Trophoblast cell (in vitro differentiated cells and primary cell): ENCODE measurements at regions not wholly inside any gene's neighbourhood (a gene's known extent, or its start where the extent isn't known, plus 50 kb on each side); places are given as distances from the start of the nearest gene placed in this dataset.
"Not testable (repeated sequence)": the region's sequence is repeated elsewhere in the genome, so short reads cannot be mapped to it uniquely, and the experiment has no call there.

Experiments
- DNase-seq, 2 donors: peaks; one replicate each; pipeline ENCODE4 v3.0.0-alpha.2; 2016
- H2AFZ ChIP-seq: 2 replicates; pipeline ENCODE4 v1.6.1; 2013; ENCODE audit warnings: low read length, moderate library complexity, mild to moderate bottlenecking; ENCODE audit not compliant: insufficient read depth, poor library complexity
- H2AK5ac ChIP-seq: 2 replicates; pipeline ENCODE4 v1.6.1; 2013; ENCODE audit warnings: mild to moderate bottlenecking, low read length
- H2BK120ac ChIP-seq: 2 replicates; pipeline ENCODE4 v1.6.1; 2013; ENCODE audit warnings: low read length, mild to moderate bottlenecking, moderate library complexity; ENCODE audit not compliant: insufficient read depth, poor library complexity
- H2BK12ac ChIP-seq: 2 replicates; pipeline ENCODE4 v1.6.1; 2013; ENCODE audit warnings: mild to moderate bottlenecking, low read length, moderate library complexity
- H2BK5ac ChIP-seq: 2 replicates; pipeline ENCODE4 v1.6.1; 2013; ENCODE audit warnings: low read length, low read depth, moderate library complexity, mild to moderate bottlenecking; ENCODE audit not compliant: poor library complexity
- H3K14ac ChIP-seq: 2 replicates; pipeline ENCODE4 v1.6.1; 2013; ENCODE audit warnings: mild to moderate bottlenecking, low read length
- H3K18ac ChIP-seq: 2 replicates; pipeline ENCODE4 v1.6.1; 2013; ENCODE audit warnings: mild to moderate bottlenecking, low read length
- H3K23ac ChIP-seq: 2 replicates; pipeline ENCODE4 v1.6.1; 2013; ENCODE audit warnings: low read length
- H3K27ac ChIP-seq: 2 replicates; pipeline ENCODE4 v1.5.1; 2013; ENCODE audit warnings: low read depth, mild to moderate bottlenecking, inconsistent platforms, low read length, moderate library complexity
- H3K27me3 ChIP-seq: 2 replicates; pipeline ENCODE4 v1.6.1; 2013; ENCODE audit warnings: inconsistent platforms, mild to moderate bottlenecking, low read length, moderate library complexity; ENCODE audit not compliant: insufficient read depth
- H3K36me3 ChIP-seq, 2 experiments: 1 replicate in 1 of 2; 2 replicates in 1 of 2; pipeline ENCODE4 v1.6.1; 2013; ENCODE audit warnings: low read length in 2 of 2, mild to moderate bottlenecking in 2 of 2, moderate library complexity in 1 of 2; ENCODE audit not compliant: insufficient read depth in 2 of 2, control insufficient read depth in 1 of 2
- H3K4ac ChIP-seq: 2 replicates; pipeline ENCODE4 v1.6.1; 2013; ENCODE audit warnings: low read depth, mild to moderate bottlenecking, low read length, moderate library complexity
- H3K4me1 ChIP-seq, 2 experiments: 1 replicate in 1 of 2; 2 replicates in 1 of 2; pipeline ENCODE4 v1.6.1; 2013; ENCODE audit warnings: low read length in 2 of 2, mild to moderate bottlenecking in 2 of 2, moderate library complexity in 1 of 2; ENCODE audit not compliant: insufficient read depth in 2 of 2, control insufficient read depth in 1 of 2
- H3K4me2 ChIP-seq: 2 replicates; pipeline ENCODE4 v1.6.1; 2013; ENCODE audit warnings: inconsistent platforms, mild to moderate bottlenecking, low read length, moderate library complexity
- H3K4me3 ChIP-seq: 2 replicates; pipeline ENCODE4 v1.5.1; 2013; ENCODE audit warnings: mild to moderate bottlenecking, low read depth, low read length, inconsistent platforms
- H3K79me1 ChIP-seq: one replicate; pipeline ENCODE4 v1.6.1; 2013; ENCODE audit warnings: low read length
- H3K79me2 ChIP-seq: 2 replicates; pipeline ENCODE4 v1.6.1; 2013; ENCODE audit warnings: low read length, mild to moderate bottlenecking; ENCODE audit not compliant: control insufficient read depth, insufficient read depth, poor library complexity
- H3K9ac ChIP-seq: 2 replicates; pipeline ENCODE4 v1.6.1; 2013; ENCODE audit warnings: mild to moderate bottlenecking, low read length
- H3K9me3 ChIP-seq: 2 replicates; pipeline ENCODE4 v1.6.1; 2013; ENCODE audit warnings: low read depth, mild to moderate bottlenecking, control low read depth, inconsistent platforms, low read length; ENCODE audit not compliant: insufficient read depth
- H4K12ac ChIP-seq: 2 replicates; pipeline ENCODE4 v1.6.1; 2013; ENCODE audit warnings: low read depth, mild to moderate bottlenecking, low read length, moderate library complexity
- H4K8ac ChIP-seq: 2 replicates; pipeline ENCODE4 v1.6.1; 2013; ENCODE audit warnings: low read depth, mild to moderate bottlenecking, low read length, moderate library complexity
- H4K91ac ChIP-seq: one replicate; pipeline ENCODE4 v1.6.1; 2013; ENCODE audit warnings: low read depth, mild to moderate bottlenecking, low read length, moderate library complexity
- WGBS: extraction: QIAGEN DNeasy Blood & Tissue Kit; methylation state at CpG from one replicate; pipeline ENCODE4 v1.1.7; 2013; ENCODE audit warnings: missing lambda C conversion rate; ENCODE audit not compliant: insufficient read length, insufficient coverage; ENCODE audit errors: extremely low coverage; 5-methylcytosine and 5-hydroxymethylcytosine counted together

DNA sequence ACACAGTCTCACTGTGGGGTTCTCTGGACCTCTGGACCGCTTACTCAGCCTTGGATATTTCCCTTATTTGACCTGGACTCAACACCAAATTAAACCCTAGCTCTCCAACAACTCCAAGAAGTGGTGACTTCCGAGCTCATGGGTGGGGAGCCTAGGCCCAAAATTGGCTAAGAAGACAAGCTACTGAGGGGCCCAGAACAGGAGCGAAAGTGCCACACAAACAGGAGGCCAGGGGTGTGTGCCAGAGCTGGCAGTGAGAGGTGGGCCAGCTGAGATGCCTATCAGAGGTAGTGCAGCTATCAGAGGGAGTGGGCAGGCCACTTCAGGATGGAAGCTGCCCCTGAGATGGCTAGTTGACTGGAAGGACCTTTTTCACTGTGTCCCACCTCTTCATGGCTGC lies 151.1 kb upstream of the PRR20G start:
- no peaks in the 10 kb centered on the region for H3K79me2 ChIP-seq
- H3K9me3 ChIP-seq: peaks cover 4% of the 10 kb centered on the region
- no peak overlapping the region for H2AFZ ChIP-seq
- no peak overlapping the region for H2AK5ac ChIP-seq
- DNase-seq: no peak
- H2BK12ac ChIP-seq: no peak overlapping the region
- no peaks in the 10 kb centered on the region for H3K79me1 ChIP-seq
- no CpG with 5 or more reads among the region's 3 CpGs for WGBS
- H3K4me2 ChIP-seq: no peak overlapping the region
- no peaks in the 10 kb centered on the region for H3K27me3 ChIP-seq
- H4K91ac ChIP-seq: no peak overlapping the region
- H3K4me3 ChIP-seq: no peak overlapping the region
- no peak overlapping the region for H2BK120ac ChIP-seq
- no peak overlapping the region for H3K18ac ChIP-seq
- H3K4ac ChIP-seq: no peak overlapping the region
- H3K23ac ChIP-seq: no peak overlapping the region
- no peak overlapping the region for H3K27ac ChIP-seq
- no peaks in the 10 kb centered on the region for H3K36me3 ChIP-seq
- H3K4me1 ChIP-seq: no peaks in the 10 kb centered on the region
- H3K14ac ChIP-seq: no peak overlapping the region
- no peak overlapping the region for H4K12ac ChIP-seq
- H4K8ac ChIP-seq: no peak overlapping the region
- H2BK5ac ChIP-seq: no peak overlapping the region
- H3K9ac ChIP-seq: no peak overlapping the region

DNA sequence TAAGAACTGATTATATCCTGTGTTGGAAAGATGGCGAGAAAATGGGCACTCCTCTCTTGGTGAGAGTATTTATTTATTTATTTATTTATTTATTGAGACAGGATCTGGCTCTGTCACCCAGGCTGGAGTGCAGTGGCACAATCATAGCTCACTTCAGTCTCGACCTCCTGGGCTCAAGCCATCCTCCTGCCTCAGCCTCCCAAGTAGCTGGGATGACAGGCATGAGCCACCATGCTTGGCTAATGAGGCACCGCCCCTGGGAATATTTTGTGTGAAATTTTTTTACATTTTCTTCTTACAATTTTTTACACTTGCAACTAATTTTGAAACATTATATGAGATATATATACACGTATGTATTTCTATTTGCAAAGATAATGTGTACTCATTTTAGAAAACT lies 150.5 kb upstream of the PRR20G start:
- Histone ChIP-seq H3K4me1 (no peaks in the 10 kb centered on the region), H4K12ac (no peak overlapping the region), H4K8ac (no peak overlapping the region), H3K4me2 (no peak overlapping the region), H3K36me3 (no peaks in the 10 kb centered on the region), H3K14ac (no peak overlapping the region), H2AFZ (no peak overlapping the region), H2BK12ac (no peak overlapping the region), H3K79me1 (no peaks in the 10 kb centered on the region), H2AK5ac (no peak overlapping the region), H3K23ac (no peak overlapping the region), H3K9me3 (peaks cover 2% of the 10 kb centered on the region), H2BK5ac (no peak overlapping the region), H3K4ac (no peak overlapping the region), H2BK120ac (no peak overlapping the region), H3K9ac (no peak overlapping the region), H3K18ac (no peak overlapping the region), H3K27me3 (no peaks in the 10 kb centered on the region), H3K4me3 (no peak overlapping the region), H3K79me2 (no peaks in the 10 kb centered on the region), H4K91ac (no peak overlapping the region), H3K27ac (no peak overlapping the region)
- no CpG with 5 or more reads among the region's 4 CpGs for WGBS
- DNase-seq: no peak

DNA sequence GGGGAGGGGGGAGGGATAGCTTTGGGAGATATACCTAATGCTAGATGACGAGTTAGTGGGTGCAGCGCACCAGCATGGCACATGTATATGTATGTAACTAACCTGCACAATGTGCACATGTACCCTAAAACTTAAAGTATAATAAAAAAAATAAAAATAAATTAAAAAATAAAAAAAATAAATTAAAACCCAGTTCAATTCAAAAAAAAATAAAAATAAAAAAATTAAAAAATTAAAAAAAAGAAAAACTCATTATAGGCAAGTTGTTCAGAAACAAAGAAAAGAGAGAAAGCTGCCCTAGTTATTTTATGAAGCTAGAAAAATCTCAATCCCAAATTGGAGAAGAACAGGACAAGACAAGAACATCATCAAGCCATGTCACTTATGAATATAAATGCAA lies 147.5 kb upstream of the PRR20G start:
- not testable (repeated sequence) for H2AK5ac ChIP-seq, DNase-seq, H3K18ac ChIP-seq, H2AFZ ChIP-seq, H3K4ac ChIP-seq, H2BK120ac ChIP-seq, H3K27me3 ChIP-seq, H2BK12ac ChIP-seq, H2BK5ac ChIP-seq, H4K91ac ChIP-seq, H3K14ac ChIP-seq, H3K79me1 ChIP-seq, H4K8ac ChIP-seq, H3K79me2 ChIP-seq, H3K23ac ChIP-seq, H3K4me1 ChIP-seq, H3K9ac ChIP-seq, H4K12ac ChIP-seq, H3K4me2 ChIP-seq, H3K9me3 ChIP-seq, H3K4me3 ChIP-seq, H3K36me3 ChIP-seq, H3K27ac ChIP-seq
- no CpG with 5 or more reads among the region's 2 CpGs for WGBS

DNA sequence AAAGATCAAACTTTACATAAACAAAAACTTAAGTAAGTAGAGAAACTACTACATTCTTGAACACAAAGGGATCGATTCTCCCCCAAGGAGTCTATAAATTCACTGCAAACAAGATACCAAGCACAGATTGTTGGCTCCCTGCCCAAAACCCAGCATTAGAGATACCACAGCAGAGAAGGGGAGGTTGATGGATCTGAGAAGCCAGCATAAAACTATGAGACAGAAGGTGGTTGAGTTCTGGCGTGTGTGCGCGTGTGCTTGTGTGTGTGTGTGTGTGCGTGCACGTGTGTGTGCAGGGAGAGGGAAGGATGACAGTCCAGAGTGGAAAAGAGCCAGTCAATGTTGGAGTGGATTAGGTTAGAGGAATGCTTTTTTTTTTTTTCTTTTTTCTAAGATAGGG lies 143.2 kb upstream of the PRR20G start:
- H3K14ac ChIP-seq: no peak overlapping the region
- H3K9me3 ChIP-seq: peaks cover 2% of the 10 kb centered on the region
- H4K8ac ChIP-seq: no peak overlapping the region
- no peak overlapping the region for H3K18ac ChIP-seq
- WGBS: no CpG with 5 or more reads among the region's 6 CpGs
- no peaks in the 10 kb centered on the region for H3K4me1 ChIP-seq
- no peaks in the 10 kb centered on the region for H3K36me3 ChIP-seq
- no peak overlapping the region for H3K23ac ChIP-seq
- H2AFZ ChIP-seq: no peak overlapping the region
- no peaks in the 10 kb centered on the region for H3K79me1 ChIP-seq
- no peak overlapping the region for H2BK120ac ChIP-seq
- H3K27ac ChIP-seq: no peak overlapping the region
- no peak overlapping the region for H2BK5ac ChIP-seq
- no peak overlapping the region for H2BK12ac ChIP-seq
- no peak overlapping the region for H3K4ac ChIP-seq
- H4K91ac ChIP-seq: no peak overlapping the region
- H3K4me2 ChIP-seq: no peak overlapping the region
- H3K4me3 ChIP-seq: no peak overlapping the region
- DNase-seq: no peak
- H3K79me2 ChIP-seq: no peaks in the 10 kb centered on the region
- H3K27me3 ChIP-seq: no peaks in the 10 kb centered on the region
- no peak overlapping the region for H4K12ac ChIP-seq
- H3K9ac ChIP-seq: no peak overlapping the region
- no peak overlapping the region for H2AK5ac ChIP-seq
